Left lung (tissue), 4 donors: ENCODE measurements at regions not wholly inside any gene's neighbourhood (a gene's known extent, or its start where the extent isn't known, plus 50 kb on each side); places are given as distances from the start of the nearest gene placed in this dataset.

ENCODE experiments used
- ATAC-seq: fragments of 200-7000 bp; cut with Tn5 transposase; one replicate; pipeline ENCODE4 v1.9.1; 2020; ENCODE audit warnings: moderate library complexity
- DNase-seq, 4 donors: peaks; one replicate each; pipeline ENCODE4 v3.0.0-alpha.2; 2013 to 2020
- H3K27ac ChIP-seq, 2 donors: fragments of 200-600 bp; sonication (generic) in 1 of 2; one replicate each; pipeline versions ENCODE4 v1.5.0 to v1.8.0; 2020 to 2021
- H3K27me3 ChIP-seq, 2 donors: fragments of 200-600 bp; sonication (generic) in 1 of 2; one replicate each; pipeline versions ENCODE4 v1.5.0 to v1.8.0; 2020 to 2021
- H3K36me3 ChIP-seq, 2 donors: fragments of 200-600 bp; sonication (generic) in 1 of 2; one replicate each; pipeline versions ENCODE4 v1.5.0 to v1.8.0; 2020 to 2021
- H3K4me1 ChIP-seq, 2 donors: fragments of 200-600 bp; one replicate each; pipeline ENCODE4 v1.8.0; 2021
- H3K4me3 ChIP-seq, 2 donors: fragments of 200-600 bp; sonication (generic) in 1 of 2; one replicate each; pipeline versions ENCODE4 v1.5.0 to v1.8.0; 2020 to 2021; ENCODE audit warnings: mild to moderate bottlenecking in 1 of 2
- H3K9me3 ChIP-seq, 2 donors: fragments of 200-600 bp; sonication (generic) in 1 of 2; one replicate each; pipeline versions ENCODE4 v1.5.0 to v1.8.0; 2020 to 2021
- CTCF ChIP-seq, 2 donors: fragments of 200-600 bp; sonication (generic) in 1 of 2; IDR thresholded peaks; one replicate each; pipeline versions ENCODE4 v1.5.0 to v1.8.0; 2021; ENCODE audit warnings: antibody characterized with exemption in 2 of 2
- intact Hi-C, 2 donors: fragments of 100-400 bp; cut with DNase I; formaldehyde crosslinking; loops; one replicate each; pipeline versions ENCODE4 v1.11.2 to v1.14.2; 2022
- donor health status: DM: no; HTN: yes; CAD: no.
- donor health status: DM: no; HTN: no; CAD: no.

- Histone ChIP-seq H3K4me3 (no peak overlapping the region), H3K27ac (no peak overlapping the region), H3K9me3 (peaks cover 0 to 10% of the 10 kb centered on the region in 2 donors), H3K4me1 (no peaks in the 10 kb centered on the region), H3K27me3 (no peaks in the 10 kb centered on the region), H3K36me3 (no peaks in the 10 kb centered on the region)
- intact Hi-C loops: no loop called here
- DNase-seq (no peak), ATAC-seq (no peak)
- TF ChIP-seq CTCF (IDR thresholded peaks at IDR 0.05): no peak
Observed at GRCh38 chr4:163228648-163229047, 62.0 kb upstream of the NAF1 start.

- no peak overlapping the region for H3K4me3 ChIP-seq
- no peaks in the 10 kb centered on the region for H3K27me3 ChIP-seq
- no peak for DNase-seq
- no peaks in the 10 kb centered on the region for H3K36me3 ChIP-seq
- TF ChIP-seq CTCF (IDR thresholded peaks at IDR 0.05): no peak
- no peak for ATAC-seq
- no peaks in the 10 kb centered on the region for H3K9me3 ChIP-seq
- H3K4me1 ChIP-seq: no peaks in the 10 kb centered on the region
- H3K27ac ChIP-seq: no peak overlapping the region
- intact Hi-C loops: no loop called here
Observed at GRCh38 chr4:163221467-163221866, 54.8 kb upstream of the NAF1 start.

GRCh38 chr4:163217505-163217904 lies 50.8 kb upstream of the NAF1 start:
- Histone ChIP-seq H3K27ac (no peak overlapping the region), H3K4me3 (no peak overlapping the region), H3K27me3 (no peaks in the 10 kb centered on the region), H3K36me3 (no peaks in the 10 kb centered on the region), H3K4me1 (no peaks in the 10 kb centered on the region), H3K9me3 (peaks cover 0 to 6% of the 10 kb centered on the region in 2 donors)
- TF ChIP-seq CTCF (IDR thresholded peaks at IDR 0.05): no peak
- DNase-seq (no peak), ATAC-seq (no peak)
- intact Hi-C loops: no loop called here
